Osteocyte (in vitro differentiated cells): ENCODE measurements at regions not wholly inside any gene's neighbourhood (a gene's known extent, or its start where the extent isn't known, plus 50 kb on each side); places are given as distances from the start of the nearest gene placed in this dataset.

Source experiments
- DNase-seq: peaks from one replicate; pipeline ENCODE4 v3.0.0; 2021; ENCODE audit warnings: mixed read lengths; ENCODE audit not compliant: unreplicated experiment; ENCODE audit errors: extremely low spot score
- H3K27ac Mint-ChIP-seq: one replicate; pipeline ENCODE4 v1.8.0; 2021; ENCODE audit warnings: mild to moderate bottlenecking, mixed read lengths; ENCODE audit not compliant: unreplicated experiment
- H3K27me3 Mint-ChIP-seq: one replicate; pipeline ENCODE4 v1.8.0; 2021; ENCODE audit warnings: mixed read lengths; ENCODE audit not compliant: unreplicated experiment
- H3K36me3 Mint-ChIP-seq: one replicate; pipeline ENCODE4 v1.8.0; 2021; ENCODE audit warnings: mixed read lengths; ENCODE audit not compliant: unreplicated experiment
- H3K4me1 Mint-ChIP-seq: one replicate; pipeline ENCODE4 v1.8.0; 2021; ENCODE audit warnings: mixed read lengths; ENCODE audit not compliant: unreplicated experiment
- H3K4me3 Mint-ChIP-seq: one replicate; pipeline ENCODE4 v1.8.0; 2021; ENCODE audit warnings: mild to moderate bottlenecking, moderate library complexity, mixed read lengths; ENCODE audit not compliant: unreplicated experiment
- H3K9me3 Mint-ChIP-seq: one replicate; pipeline ENCODE4 v1.8.0; 2021; ENCODE audit warnings: mixed read lengths; ENCODE audit not compliant: unreplicated experiment
- TF ChIP-seq, protein P1 (sequence below): fragments of 200-600 bp; sonication (generic); IDR thresholded peaks from 2 replicates; pipeline ENCODE4 v1.5.0; 2021; ENCODE audit warnings: antibody characterized with exemption, mild to moderate bottlenecking, moderate library complexity

DNA sequence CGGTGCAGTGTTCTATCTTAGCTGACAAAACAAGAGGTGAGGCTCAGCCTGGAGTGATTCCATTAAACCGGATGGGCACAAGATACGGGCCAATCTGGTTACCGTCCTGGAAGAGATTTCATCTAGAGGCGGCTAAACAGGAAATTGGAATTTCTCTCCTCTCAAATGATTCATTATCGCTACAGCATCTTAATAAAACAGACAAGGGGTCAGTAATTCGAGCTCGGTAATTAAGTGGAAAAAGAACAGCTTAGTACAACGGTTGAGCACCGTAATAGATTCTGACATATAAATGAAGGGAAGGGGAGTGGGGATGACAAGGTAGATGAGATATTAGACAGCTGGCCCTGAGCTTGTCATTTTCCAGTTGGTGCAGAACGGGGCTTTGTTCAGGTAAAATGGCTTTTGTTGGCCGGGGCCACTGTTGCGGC, 137.2 kb downstream of the EDN3 start:
- Mint-ChIP-seq H3K9me3 (no peaks in the 10 kb centered on the region), H3K27ac (no peak overlapping the region), H3K4me1 (peaks cover 9% of the 10 kb centered on the region), H3K4me3 (no peak overlapping the region), H3K36me3 (no peaks in the 10 kb centered on the region), H3K27me3 (peaks cover 2% of the 10 kb centered on the region)
- TF ChIP-seq, protein P1, sequence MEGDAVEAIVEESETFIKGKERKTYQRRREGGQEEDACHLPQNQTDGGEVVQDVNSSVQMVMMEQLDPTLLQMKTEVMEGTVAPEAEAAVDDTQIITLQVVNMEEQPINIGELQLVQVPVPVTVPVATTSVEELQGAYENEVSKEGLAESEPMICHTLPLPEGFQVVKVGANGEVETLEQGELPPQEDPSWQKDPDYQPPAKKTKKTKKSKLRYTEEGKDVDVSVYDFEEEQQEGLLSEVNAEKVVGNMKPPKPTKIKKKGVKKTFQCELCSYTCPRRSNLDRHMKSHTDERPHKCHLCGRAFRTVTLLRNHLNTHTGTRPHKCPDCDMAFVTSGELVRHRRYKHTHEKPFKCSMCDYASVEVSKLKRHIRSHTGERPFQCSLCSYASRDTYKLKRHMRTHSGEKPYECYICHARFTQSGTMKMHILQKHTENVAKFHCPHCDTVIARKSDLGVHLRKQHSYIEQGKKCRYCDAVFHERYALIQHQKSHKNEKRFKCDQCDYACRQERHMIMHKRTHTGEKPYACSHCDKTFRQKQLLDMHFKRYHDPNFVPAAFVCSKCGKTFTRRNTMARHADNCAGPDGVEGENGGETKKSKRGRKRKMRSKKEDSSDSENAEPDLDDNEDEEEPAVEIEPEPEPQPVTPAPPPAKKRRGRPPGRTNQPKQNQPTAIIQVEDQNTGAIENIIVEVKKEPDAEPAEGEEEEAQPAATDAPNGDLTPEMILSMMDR: no peak
- DNase-seq: no peak

DNA sequence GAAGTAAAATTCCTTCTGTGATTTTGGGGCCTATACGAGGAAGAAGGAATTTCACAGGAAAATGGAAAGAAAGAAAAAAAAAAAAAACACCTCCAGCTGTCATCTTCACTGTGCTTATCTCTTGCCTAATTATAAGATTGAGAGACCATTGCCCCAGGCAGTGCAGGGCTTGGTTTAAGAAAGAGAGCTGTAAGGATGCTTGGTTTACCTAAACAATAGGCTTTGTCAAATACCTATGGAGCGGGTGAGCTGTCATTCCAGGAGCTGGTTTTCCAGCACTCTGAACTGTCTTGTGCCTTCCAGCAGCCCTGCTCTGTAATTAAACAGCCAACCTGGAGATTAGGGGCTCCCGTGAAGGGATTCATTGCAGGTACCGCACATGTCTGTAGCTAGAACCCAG, 137.8 kb downstream of the EDN3 start:
- Mint-ChIP-seq H3K4me3 (no peak overlapping the region), H3K4me1 (peaks cover 15% of the 10 kb centered on the region), H3K27me3 (no peaks in the 10 kb centered on the region), H3K27ac (no peak overlapping the region), H3K36me3 (no peaks in the 10 kb centered on the region), H3K9me3 (no peaks in the 10 kb centered on the region)
- no peak for DNase-seq
- TF ChIP-seq, protein P1: no peak

DNA sequence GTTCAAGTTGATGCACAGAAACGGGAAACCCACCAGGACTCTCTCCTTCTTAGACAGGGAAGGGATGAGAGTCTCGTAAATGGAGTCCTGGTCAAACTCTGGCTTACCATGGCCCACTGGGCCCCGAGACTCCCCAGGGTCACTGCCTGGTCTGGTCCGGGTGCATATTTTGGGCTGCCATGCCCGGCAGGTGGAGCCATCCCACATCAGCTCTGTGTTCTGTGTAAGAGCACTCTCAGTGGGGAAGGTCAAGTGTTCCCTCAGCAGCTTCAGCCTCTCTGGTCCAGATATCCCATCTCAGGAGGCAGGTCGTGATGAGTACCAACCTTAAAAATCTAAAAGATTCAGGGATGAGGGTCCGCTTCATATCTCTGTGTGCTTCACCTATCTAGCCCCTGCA, 138.8 kb downstream of the EDN3 start:
- Mint-ChIP-seq H3K36me3 (no peaks in the 10 kb centered on the region), H3K4me1 (peaks cover 25% of the 10 kb centered on the region), H3K4me3 (no peak overlapping the region), H3K9me3 (no peaks in the 10 kb centered on the region), H3K27me3 (no peaks in the 10 kb centered on the region), H3K27ac (no peak overlapping the region)
- no peak for DNase-seq
- TF ChIP-seq, protein P1: no peak

DNA sequence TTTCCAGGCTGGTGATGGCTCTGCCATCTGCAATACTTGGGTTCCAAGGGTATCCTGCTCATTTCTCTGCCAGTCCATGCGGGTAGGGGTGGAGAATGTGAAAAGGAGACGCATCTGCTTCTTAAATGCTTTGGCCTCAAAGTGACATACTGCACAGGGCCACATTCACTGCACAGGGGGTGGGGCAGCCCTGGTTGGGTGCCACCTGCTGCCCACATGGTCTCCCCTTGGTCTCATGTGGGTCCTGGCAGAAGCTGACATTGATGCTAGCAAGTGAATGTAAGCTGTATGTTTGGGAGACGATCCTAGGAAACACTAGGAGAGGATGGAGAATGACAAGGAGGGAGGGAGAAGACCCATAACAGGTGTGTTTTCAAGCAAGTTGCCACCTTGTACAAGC, 140.9 kb downstream of the EDN3 start:
- TF ChIP-seq, protein P1: no peak
- no peaks in the 10 kb centered on the region for H3K36me3 Mint-ChIP-seq
- no peak overlapping the region for H3K4me3 Mint-ChIP-seq
- peaks cover 23% of the 10 kb centered on the region for H3K4me1 Mint-ChIP-seq
- DNase-seq: no peak
- H3K9me3 Mint-ChIP-seq: no peaks in the 10 kb centered on the region
- H3K27ac Mint-ChIP-seq: no peak overlapping the region
- H3K27me3 Mint-ChIP-seq: peaks cover 4% of the 10 kb centered on the region

DNA sequence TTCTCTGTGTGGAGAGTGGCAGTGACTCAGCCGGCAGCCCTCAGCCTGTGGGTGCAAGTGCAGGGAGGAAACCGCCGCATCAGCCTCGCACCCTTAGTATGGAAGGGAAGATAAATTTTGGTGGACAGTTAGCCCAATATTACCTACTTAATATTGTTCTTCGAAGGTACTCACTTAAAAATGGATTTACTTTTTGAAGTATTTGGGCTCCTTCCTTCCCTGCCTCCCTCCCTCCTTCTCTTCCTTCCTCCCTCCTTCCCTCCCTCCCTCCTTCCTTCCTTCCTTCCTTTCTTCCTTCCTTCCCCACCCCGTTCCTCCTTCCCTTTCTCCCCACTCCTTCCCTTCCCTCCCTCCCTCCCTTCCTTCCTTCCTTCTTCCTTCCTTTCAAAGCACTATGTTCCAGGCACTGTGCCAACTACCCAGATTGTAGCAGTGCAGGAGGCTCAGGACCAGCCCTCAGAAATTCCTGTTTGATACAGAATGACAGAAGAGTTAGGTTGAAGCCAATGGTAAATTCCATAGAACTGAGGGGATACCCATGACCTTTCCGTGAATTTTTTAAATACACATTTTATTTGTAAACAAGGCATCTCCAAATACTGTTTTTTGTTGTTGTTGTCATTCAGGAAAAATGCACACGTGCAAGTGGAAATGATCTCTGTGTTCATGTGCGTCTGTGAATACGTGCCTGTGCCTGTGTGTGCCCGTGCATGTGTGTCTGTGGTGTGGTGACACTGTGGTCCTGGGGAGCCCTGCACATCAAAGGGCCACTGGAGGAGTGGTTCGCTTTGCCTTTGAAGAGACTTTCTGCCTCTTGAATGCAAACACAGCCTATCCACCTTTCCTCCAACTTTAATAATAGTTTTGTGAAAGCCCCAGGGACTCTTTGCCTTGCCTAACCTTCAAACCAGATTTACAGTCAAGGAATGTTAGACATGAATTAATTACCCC, 141.7 kb downstream of the EDN3 start:
- Mint-ChIP-seq H3K27ac (no peak overlapping the region), H3K36me3 (no peaks in the 10 kb centered on the region), H3K4me1 (peaks cover 23% of the 10 kb centered on the region), H3K4me3 (no peak overlapping the region), H3K9me3 (no peaks in the 10 kb centered on the region), H3K27me3 (peaks cover 4% of the 10 kb centered on the region)
- DNase-seq: no peak
- TF ChIP-seq, protein P1: no peak
